Panc1 (cell line): ENCODE measurements at regions not wholly inside any gene's neighbourhood (a gene's known extent, or its start where the extent isn't known, plus 50 kb on each side); places are given as distances from the start of the nearest gene placed in this dataset.

Experiments used
- ATAC-seq: fragments of 200-7000 bp; cut with Tn5 transposase; 2 replicates; pipeline ENCODE4 v1.9.1; 2020; ENCODE audit warnings: mild to moderate bottlenecking, moderate library complexity
- BruUV-seq: library from RNA; stranded (reverse); fragments of 400-500 nt; replicated peaks from 2 replicates; lab custom pipeline; 2021; lab: Mats Ljungman, UMichigan
- CTCF ChIA-PET: fragments of 300-600 bp; sonication (Branson Sonifier 250); formaldehyde crosslinking; loops from one replicate; lab custom pipeline; 2022; ENCODE audit warnings: antibody characterized with exemption; lab: Charles Lee
- POLR2A ChIA-PET: fragments of 300-600 bp; sonication (Branson Sonifier 250); formaldehyde crosslinking; loops from one replicate; lab custom pipeline; 2022; ENCODE audit warnings: antibody characterized with exemption; lab: Charles Lee
- DNase-seq: peaks from one replicate; pipeline ENCODE4 v3.0.0-alpha.2; 2010; ENCODE audit warnings: low read depth, low spot score
- H3K27ac ChIP-seq: 2 replicates; pipeline ENCODE4 v1.5.1; 2011; ENCODE audit warnings: mild to moderate bottlenecking, low read length, inconsistent platforms
- H3K27me3 ChIP-seq: fragments of 200-500 bp; sonication (Bioruptor generic); 2 replicates; pipeline ENCODE4 v1.6.0; 2014; ENCODE audit warnings: low read length, inconsistent platforms; ENCODE audit not compliant: control insufficient read depth, insufficient read depth
- H3K36me3 ChIP-seq: fragments of 200-500 bp; sonication (Bioruptor generic); 2 replicates; pipeline ENCODE4 v1.5.1; 2014; ENCODE audit warnings: inconsistent platforms, mild to moderate bottlenecking, low read length, moderate library complexity; ENCODE audit not compliant: control insufficient read depth, insufficient read depth
- H3K4me1 ChIP-seq: 2 replicates; pipeline ENCODE4 v1.5.1; 2011; ENCODE audit warnings: inconsistent platforms, mild to moderate bottlenecking, low read length, moderate library complexity; ENCODE audit not compliant: control insufficient read depth, insufficient read depth
- H3K4me3 ChIP-seq, 2 experiments: 2 replicates each; pipeline ENCODE4 v1.5.1; 2011 to 2012; ENCODE audit warnings: low read depth in 2 of 2, low read length in 2 of 2, mild to moderate bottlenecking in 2 of 2, inconsistent platforms in 1 of 2, moderate library complexity in 1 of 2
- H3K9me3 ChIP-seq: fragments of 200-500 bp; sonication (Bioruptor generic); 2 replicates; pipeline ENCODE4 v1.5.1; 2014; ENCODE audit warnings: low read depth, mild to moderate bottlenecking, inconsistent platforms, low read length, moderate library complexity; ENCODE audit not compliant: control insufficient read depth, insufficient read depth
- CTCF ChIP-seq: fragments of 450-650 bp; IDR thresholded peaks from 2 replicates; pipeline ENCODE4 v1.5.1; 2017; ENCODE audit warnings: mild to moderate bottlenecking
- POLR2AphosphoS5 ChIP-seq: IDR thresholded peaks from 2 replicates; pipeline ENCODE4 v1.6.1; 2012; ENCODE audit warnings: mild to moderate bottlenecking, low read depth, low read length, moderate library complexity
- REST ChIP-seq, 2 experiments: IDR thresholded peaks; 2 replicates each; pipeline ENCODE4 v1.6.1; 2011 to 2012; ENCODE audit warnings: low read depth in 2 of 2, control low read depth in 1 of 2, low read length in 1 of 2, mild to moderate bottlenecking in 1 of 2, moderate library complexity in 1 of 2; ENCODE audit not compliant: insufficient read depth in 1 of 2
- SIN3A ChIP-seq: IDR thresholded peaks from 2 replicates; pipeline ENCODE4 v1.6.1; 2012; ENCODE audit warnings: low read depth, mild to moderate bottlenecking, low read length, moderate library complexity, borderline replicate concordance; ENCODE audit not compliant: insufficient read depth
- TCF7L2 ChIP-seq: IDR thresholded peaks from 2 replicates; pipeline ENCODE4 v1.6.1; 2011; ENCODE audit warnings: mild to moderate bottlenecking, low read depth, low read length, inconsistent platforms
- in situ Hi-C: cut with HindIII; loops from 2 replicates; pipeline ENCODE4 v1.10.0; 2016; ENCODE audit warnings: low sequenced_read_pairs, low pct_unique_long_range_greater_than_20kb
- intact Hi-C: fragments of 100-400 bp; cut with micrococcal nuclease; formaldehyde crosslinking; loops from one replicate; pipeline ENCODE4 v1.10.0; 2022; ENCODE audit not compliant: unreplicated experiment

- Histone ChIP-seq H3K4me1 (no peaks in the 10 kb centered on the region), H3K27me3 (no peaks in the 10 kb centered on the region), H3K9me3 (no peaks in the 10 kb centered on the region), H3K27ac (no peak overlapping the region), H3K4me3 (no peak overlapping the region), H3K36me3 (no peaks in the 10 kb centered on the region)
- POLR2A ChIA-PET: no interaction called here
- ATAC-seq: no peak
- no peak for DNase-seq
- TF ChIP-seq REST (IDR thresholded peaks at IDR 0.05; ENCODE audit: insufficient read depth in 1 of 2, low read depth in 2 of 2, low read length in 1 of 2): no peak
- TF ChIP-seq POLR2AphosphoS5: no peak
- no peak for TF ChIP-seq CTCF
- TF ChIP-seq TCF7L2: no peak
- no peak for TF ChIP-seq SIN3A
- in situ Hi-C loops: no loop called here
- CTCF ChIA-PET: no interaction called here
- no TSS peak for BruUV-seq
- intact Hi-C loops: no loop called here
Observed at GRCh38 chr1:196102826-196103225, 505.4 kb downstream of the KCNT2 start.

- Histone ChIP-seq H3K4me1 (no peaks in the 10 kb centered on the region), H3K27me3 (no peaks in the 10 kb centered on the region), H3K9me3 (no peaks in the 10 kb centered on the region), H3K36me3 (no peaks in the 10 kb centered on the region), H3K27ac (no peak overlapping the region), H3K4me3 (no peak overlapping the region)
- BruUV-seq: no TSS peak
- intact Hi-C loops (no loop called here), in situ Hi-C loops (no loop called here)
- ChIA-PET CTCF (no interaction called here), POLR2A (no interaction called here)
- DNase-seq: no peak
- TF ChIP-seq POLR2AphosphoS5 (no peak), REST (IDR thresholded peaks at IDR 0.05; ENCODE audit: insufficient read depth in 1 of 2, low read depth in 2 of 2, low read length in 1 of 2) (no peak), CTCF (no peak), SIN3A (no peak), TCF7L2 (no peak)
- ATAC-seq: no peak
Observed at GRCh38 chr1:196098000-196098399, 510.2 kb downstream of the KCNT2 start.
